Lower leg skin (tissue), 3 donors: ENCODE measurements at regions not wholly inside any gene's neighbourhood (a gene's known extent, or its start where the extent isn't known, plus 50 kb on each side); places are given as distances from the start of the nearest gene placed in this dataset.
"Not testable (repeated sequence)": the region's sequence is repeated elsewhere in the genome, so short reads cannot be mapped to it uniquely, and the experiment has no call there.

Experiments
- CTCF ChIP-seq, 3 donors: fragments of 450-650 bp; IDR thresholded peaks; one replicate each; pipeline ENCODE4 v1.5.1; 2016; ENCODE audit warnings: antibody characterized with exemption in 3 of 3, mild to moderate bottlenecking in 3 of 3, moderate library complexity in 2 of 3
- POLR2A ChIP-seq, 2 donors: fragments of 450-650 bp; IDR thresholded peaks; one replicate each; pipeline ENCODE4 v1.6.1; 2016 to 2017; ENCODE audit warnings: antibody characterized with exemption in 2 of 2, mild to moderate bottlenecking in 1 of 2, moderate library complexity in 1 of 2

- TF ChIP-seq CTCF, POLR2A (IDR thresholded peaks at IDR 0.05): not testable (repeated sequence)
Measured at GRCh38 chr2:89199453-89200246, 508.2 kb downstream of the RPIA start.
